H1 (cell line): ENCODE measurements at regions not wholly inside any gene's neighbourhood (a gene's known extent, or its start where the extent isn't known, plus 50 kb on each side); places are given as distances from the start of the nearest gene placed in this dataset.

Source experiments
- BACH1 ChIP-seq: IDR thresholded peaks from 2 replicates; pipeline ENCODE4 v1.6.1; 2012; ENCODE audit warnings: low read length, improper control_type of control experiment
- CBX5 ChIP-seq: fragments of 300-800, 300-1000 bp; sonication (generic); IDR thresholded peaks from 2 replicates; pipeline ENCODE4 v1.7.1; 2016; ENCODE audit warnings: antibody characterized with exemption, low read length, low read depth
- CEBPB ChIP-seq: IDR thresholded peaks from 2 replicates; pipeline ENCODE4 v1.6.1; 2012; ENCODE audit warnings: low read depth, low read length
- CHD7 ChIP-seq: fragments of 300-600 bp; sonication (generic); IDR thresholded peaks from 2 replicates; pipeline ENCODE4 v1.7.1; 2012; ENCODE audit warnings: low read length, moderate library complexity, mild to moderate bottlenecking, inconsistent platforms; ENCODE audit not compliant: insufficient replicate concordance
- GABPA ChIP-seq: IDR thresholded peaks from 2 replicates; pipeline ENCODE4 v1.6.1; 2011; ENCODE audit warnings: mild to moderate bottlenecking, low read length, moderate library complexity, borderline replicate concordance; ENCODE audit not compliant: insufficient read depth
- KDM5A ChIP-seq: fragments of 200-600 bp; IDR thresholded peaks from 2 replicates; pipeline ENCODE4 v1.7.1; 2012; ENCODE audit warnings: mild to moderate bottlenecking, low read length, inconsistent platforms, mixed read lengths
- NANOG ChIP-seq: IDR thresholded peaks from 2 replicates; pipeline ENCODE4 v1.6.1; 2011; ENCODE audit warnings: low read length, low read depth, mild to moderate bottlenecking, inconsistent platforms; ENCODE audit not compliant: insufficient read depth, poor library complexity, severe bottlenecking
- POU5F1 ChIP-seq: IDR thresholded peaks from 2 replicates; pipeline ENCODE4 v1.6.1; 2011; ENCODE audit warnings: low read depth, mild to moderate bottlenecking, low read length, moderate library complexity
- RAD21 ChIP-seq, 2 experiments: IDR thresholded peaks in 1 of 2; conservative IDR thresholded peaks in 1 of 2; 2 replicates each; pipeline ENCODE4 v1.6.1; 2011; ENCODE audit warnings: low read depth in 2 of 2, low read length in 2 of 2, improper control_type of control experiment in 1 of 2, inconsistent platforms in 1 of 2, mild to moderate bottlenecking in 1 of 2, moderate library complexity in 1 of 2
- SIN3A ChIP-seq, 2 experiments: IDR thresholded peaks in 1 of 2; conservative IDR thresholded peaks in 1 of 2; 2 replicates each; pipeline ENCODE4 v1.6.1; 2011 to 2012; ENCODE audit warnings: low read length in 2 of 2, improper control_type of control experiment in 1 of 2, low read depth in 1 of 2, mild to moderate bottlenecking in 1 of 2
- USF2 ChIP-seq: IDR thresholded peaks from 2 replicates; pipeline ENCODE4 v1.6.1; 2011; ENCODE audit warnings: low read length, improper control_type of control experiment

- no peak for TF ChIP-seq CHD7
- no peak for TF ChIP-seq POU5F1
- no peak for TF ChIP-seq NANOG
- no peak for TF ChIP-seq BACH1
- no peak for TF ChIP-seq GABPA
- TF ChIP-seq RAD21 (IDR thresholded peaks at IDR 0.05 in 1 of 2, conservative IDR thresholded peaks at IDR 0.05 in 1 of 2; ENCODE audit: low read depth in 2 of 2, low read length in 2 of 2) = no peak
- no peak for TF ChIP-seq KDM5A
- no peak for TF ChIP-seq CEBPB
- no peak for TF ChIP-seq SIN3A (conservative IDR thresholded peaks at IDR 0.05 in 1 of 2, IDR thresholded peaks at IDR 0.05 in 1 of 2; ENCODE audit: low read depth in 1 of 2, low read length in 2 of 2)
- no peak for TF ChIP-seq USF2
- TF ChIP-seq CBX5 = no peak
Observed at GRCh38 chr4:130288576-130288975, 1192.6 kb downstream of the C4orf33 start (continued).
